ENCODE measurements at regions not wholly inside any gene's neighbourhood (a gene's known extent, or its start where the extent isn't known, plus 50 kb on each side); places are given as distances from the start of the nearest gene placed in this dataset.

- ATAC-seq (no peak), DNase-seq (no peak)
- Histone ChIP-seq H3K36me3 (no peaks in the 10 kb centered on the region), H3K4me3 (no peak overlapping the region), H3K27ac (no peak overlapping the region), H3K9me3 (no peaks in the 10 kb centered on the region), H3K27me3 (peaks cover 0 to 51% (median 24%) of the 10 kb centered on the region in 7 donors), H3K4me1 (no peaks in the 10 kb centered on the region)
- 54 to 60% methylated on average over 1 of the region's 1 CpG for WGBS, 2 donors
- intact Hi-C loops (cut with DNase I) = no loop called here
- no peak for TF ChIP-seq CTCF (IDR thresholded peaks at IDR 0.05)
Observed at GRCh38 chr20:51204794-51205193, 181.9 kb upstream of the KCNG1 start.

GRCh38 chr20:51204051-51204715 lies 181.3 kb upstream of the KCNG1 start:
- 51 to 72% methylated on average over 3 of the region's 3 CpGs for WGBS, 2 donors
- no peak overlapping the region for H3K4me3 ChIP-seq
- no peak for ATAC-seq
- H3K9me3 ChIP-seq = no peaks in the 10 kb centered on the region
- no peaks in the 10 kb centered on the region for H3K4me1 ChIP-seq
- H3K27me3 ChIP-seq = peaks cover 0 to 44% (median 19%) of the 10 kb centered on the region in 7 donors
- TF ChIP-seq CTCF (IDR thresholded peaks at IDR 0.05) = no peak
- intact Hi-C loops (cut with DNase I) = no loop called here
- no peak overlapping the region for H3K27ac ChIP-seq
- H3K36me3 ChIP-seq = no peaks in the 10 kb centered on the region
- DNase-seq = no peak

- no peak overlapping the region for H3K27ac ChIP-seq
- H3K4me3 ChIP-seq = no peak overlapping the region
- peaks cover 0 to 39% (median 14%) of the 10 kb centered on the region in 7 donors for H3K27me3 ChIP-seq
- intact Hi-C loops (cut with DNase I) = no loop called here
- 77 to 82% methylated on average over 10 of the region's 10 CpGs for WGBS, 2 donors
- DNase-seq = no peak
- no peaks in the 10 kb centered on the region for H3K9me3 ChIP-seq
- ATAC-seq = no peak
- H3K4me1 ChIP-seq = no peaks in the 10 kb centered on the region
- no peak for TF ChIP-seq CTCF (IDR thresholded peaks at IDR 0.05)
- no peaks in the 10 kb centered on the region for H3K36me3 ChIP-seq
Observed at GRCh38 chr20:51202304-51202703, 179.4 kb upstream of the KCNG1 start.

- no peaks in the 10 kb centered on the region for H3K36me3 ChIP-seq
- H3K27me3 ChIP-seq = peaks cover 0 to 43% (median 33%) of the 10 kb centered on the region in 7 donors
- TF ChIP-seq CTCF (IDR thresholded peaks at IDR 0.05) = no peak
- DNase-seq (no peak), ATAC-seq (no peak)
- no peak overlapping the region for H3K27ac ChIP-seq
- intact Hi-C loops (cut with DNase I) = no loop called here
- H3K4me3 ChIP-seq = no peak overlapping the region
- no peaks in the 10 kb centered on the region for H3K4me1 ChIP-seq
- no peaks in the 10 kb centered on the region for H3K9me3 ChIP-seq
- WGBS, 2 donors = 66 to 72% methylated on average over 6 of the region's 6 CpGs
Observed at GRCh38 chr20:51199920-51200319, 177.0 kb upstream of the KCNG1 start.

Data from heart right ventricle (tissue), 16 donors.